Heart left ventricle (tissue), 13 donors: ENCODE measurements at regions not wholly inside any gene's neighbourhood (a gene's known extent, or its start where the extent isn't known, plus 50 kb on each side); places are given as distances from the start of the nearest gene placed in this dataset.

Experiments used
- POLR2A ChIP-seq, 2 donors: fragments of 450-650 bp; IDR thresholded peaks; one replicate each; pipeline ENCODE4 v1.6.1; 2017; ENCODE audit warnings: antibody characterized with exemption in 2 of 2, mild to moderate bottlenecking in 2 of 2, moderate library complexity in 2 of 2
- TF ChIP-seq, protein P1 (sequence below), 12 donors: fragments of 200-600 bp; sonication (generic) in 4 of 12; IDR thresholded peaks; one replicate each; pipeline versions ENCODE4 v1.5.0 to v1.8.0; 2018 to 2022; ENCODE audit warnings: antibody characterized with exemption in 12 of 12, mild to moderate bottlenecking in 5 of 12
- donor health status: ischemic (EF 13 %, LVEDD 7.1; RV severe dilation, severe dysfunction).
- donor health status: DM: no; HTN: yes; CAD: no.
- donor health status: DM: no; HTN: no; CAD: no.
- donor health status: ischemic (EF 25% LVEDD 6.9; RV normal size, moderate dysfunction).
- donor health status: ischemic (EF 25% LVEDD 5.7; RV mildly dilated, moderate dysfunction).
- donor health status: ischemic (EF 35%, LVEDD 5.7; RV mildly dilated, moderate dysfunction).
- donor health status: nonischemic (EF 11% LVEDD 7.7; RV severe dilation, severe dysfunction).
- donor health status: DM: yes; HTN: yes; CAD: no.
- donor health status: PGD.
- donor health status: ischemic (EF 29% LVEDD 5.4; RV normal size, mild dysfunction).
- donor health status: nonischemic (EF 23%, LVEDD 6.1; RV moderate dilation, normal function).

DNA sequence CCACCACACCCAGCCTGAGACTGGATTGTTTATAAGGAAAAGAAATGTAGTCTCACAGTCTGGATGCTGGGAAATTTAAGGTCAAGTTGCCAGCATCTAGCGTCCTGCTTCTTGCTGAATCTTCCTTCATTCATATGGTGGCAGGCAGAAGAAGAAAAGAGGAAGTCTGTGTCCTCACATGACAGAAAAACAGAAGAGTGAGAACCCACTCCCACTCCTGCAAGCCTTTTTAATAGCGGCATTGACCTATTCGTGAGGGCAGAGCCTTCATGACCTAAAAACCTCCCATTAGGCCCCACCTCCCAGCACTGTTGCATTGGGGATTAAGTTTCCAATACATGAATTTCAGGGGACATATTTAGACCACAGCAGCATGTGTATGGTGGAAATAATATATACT, 160.8 kb upstream of the BMP2 start:
- TF ChIP-seq, protein P1, sequence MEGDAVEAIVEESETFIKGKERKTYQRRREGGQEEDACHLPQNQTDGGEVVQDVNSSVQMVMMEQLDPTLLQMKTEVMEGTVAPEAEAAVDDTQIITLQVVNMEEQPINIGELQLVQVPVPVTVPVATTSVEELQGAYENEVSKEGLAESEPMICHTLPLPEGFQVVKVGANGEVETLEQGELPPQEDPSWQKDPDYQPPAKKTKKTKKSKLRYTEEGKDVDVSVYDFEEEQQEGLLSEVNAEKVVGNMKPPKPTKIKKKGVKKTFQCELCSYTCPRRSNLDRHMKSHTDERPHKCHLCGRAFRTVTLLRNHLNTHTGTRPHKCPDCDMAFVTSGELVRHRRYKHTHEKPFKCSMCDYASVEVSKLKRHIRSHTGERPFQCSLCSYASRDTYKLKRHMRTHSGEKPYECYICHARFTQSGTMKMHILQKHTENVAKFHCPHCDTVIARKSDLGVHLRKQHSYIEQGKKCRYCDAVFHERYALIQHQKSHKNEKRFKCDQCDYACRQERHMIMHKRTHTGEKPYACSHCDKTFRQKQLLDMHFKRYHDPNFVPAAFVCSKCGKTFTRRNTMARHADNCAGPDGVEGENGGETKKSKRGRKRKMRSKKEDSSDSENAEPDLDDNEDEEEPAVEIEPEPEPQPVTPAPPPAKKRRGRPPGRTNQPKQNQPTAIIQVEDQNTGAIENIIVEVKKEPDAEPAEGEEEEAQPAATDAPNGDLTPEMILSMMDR (IDR thresholded peaks at IDR 0.05) = no peak
- no peak for TF ChIP-seq POLR2A (IDR thresholded peaks at IDR 0.05)
